Aorta (tissue), 5 donors: ENCODE measurements at regions not wholly inside any gene's neighbourhood (a gene's known extent, or its start where the extent isn't known, plus 50 kb on each side); places are given as distances from the start of the nearest gene placed in this dataset.

Experiments
- ATAC-seq: fragments of 200-7000 bp; cut with Tn5 transposase; one replicate; pipeline ENCODE4 v1.9.1; 2022; ENCODE audit warnings: moderate library complexity; ENCODE audit not compliant: low FRiP score
- DNase-seq, 2 donors: peaks; one replicate each; pipeline ENCODE4 v3.0.0-alpha.2; 2020
- H3K27ac ChIP-seq, 2 donors: one replicate each; pipeline ENCODE4 v1.5.1; 2013; ENCODE audit warnings: low read length in 2 of 2, mild to moderate bottlenecking in 2 of 2, moderate library complexity in 2 of 2, control low read depth in 1 of 2, inconsistent platforms in 1 of 2, low read depth in 1 of 2
- H3K27me3 ChIP-seq, 2 donors: one replicate each; pipeline ENCODE4 v1.6.1; 2013; ENCODE audit warnings: control low read depth in 1 of 2, low read length in 1 of 2, mild to moderate bottlenecking in 1 of 2, moderate library complexity in 1 of 2; ENCODE audit not compliant: insufficient read depth in 2 of 2, control insufficient read depth in 1 of 2
- H3K36me3 ChIP-seq, 2 donors: one replicate each; pipeline ENCODE4 v1.6.1; 2013; ENCODE audit warnings: control low read depth in 1 of 2, low read length in 1 of 2, mild to moderate bottlenecking in 1 of 2; ENCODE audit not compliant: insufficient read depth in 2 of 2, control insufficient read depth in 1 of 2
- H3K4me1 ChIP-seq, 2 donors: one replicate each; pipeline ENCODE4 v1.6.1; 2013; ENCODE audit warnings: low read length in 2 of 2, control low read depth in 1 of 2, mild to moderate bottlenecking in 1 of 2, moderate library complexity in 1 of 2; ENCODE audit not compliant: insufficient read depth in 2 of 2, control insufficient read depth in 1 of 2
- H3K4me3 ChIP-seq, 2 donors: one replicate each; pipeline ENCODE4 v1.5.1; 2013; ENCODE audit warnings: low read length in 2 of 2, control low read depth in 1 of 2, mild to moderate bottlenecking in 1 of 2
- H3K9me3 ChIP-seq: one replicate; pipeline ENCODE4 v1.6.1; 2013; ENCODE audit warnings: mild to moderate bottlenecking, low read length; ENCODE audit not compliant: control insufficient read depth
- WGBS, 2 donors: extraction: QIAGEN DNeasy Blood & Tissue Kit; methylation state at CpG; one replicate each; pipeline ENCODE4 v1.1.7; 2013; 5-methylcytosine and 5-hydroxymethylcytosine counted together
- intact Hi-C, 2 donors: fragments of 100-400 bp; cut with DNase I; formaldehyde crosslinking; loops; one replicate each; pipeline versions ENCODE4 v1.14.2 to v1.15.0; 2022
- donor health status: healthy with polysubstance abuse.
- donor health status: Bipolar disorder and iron deficiency.
- donor health status: DM: no; HTN: no; CAD: no.
- donor health status: DM: no; HTN: no; CAD: no.
- donor health status: DM: yes; HTN: yes; CAD: no.

DNA sequence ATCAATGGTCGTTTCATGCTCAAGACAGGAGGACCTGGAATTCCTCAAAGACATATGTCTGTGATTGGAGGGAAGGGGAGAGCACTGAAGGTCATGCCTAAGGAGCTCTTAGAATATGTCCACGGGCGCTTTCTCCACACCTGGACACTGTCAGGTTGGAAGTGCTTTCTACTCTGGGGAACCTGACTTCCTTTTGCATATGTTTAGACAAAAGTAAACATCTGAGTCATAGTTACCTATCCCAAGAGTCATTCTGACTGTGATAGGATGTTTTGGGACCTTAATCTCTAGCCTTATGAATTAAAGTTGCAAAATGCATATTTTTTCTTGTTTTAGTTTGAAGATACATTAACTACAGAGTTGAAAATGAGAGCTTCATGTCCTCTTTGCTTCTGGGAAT lies 251.7 kb downstream of the KLF6 start:
- no peak for ATAC-seq
- DNase-seq, result no peak
- H3K4me1 ChIP-seq, result no peaks in the 10 kb centered on the region
- H3K27ac ChIP-seq, result no peak overlapping the region
- intact Hi-C loops, result no loop called here
- H3K36me3 ChIP-seq, result no peaks in the 10 kb centered on the region
- no peak overlapping the region for H3K4me3 ChIP-seq
- H3K9me3 ChIP-seq, result no peaks in the 10 kb centered on the region
- H3K27me3 ChIP-seq, result no peaks in the 10 kb centered on the region
- WGBS, 2 donors, result 90 to 91% methylated on average over 3 of the region's 3 CpGs

DNA sequence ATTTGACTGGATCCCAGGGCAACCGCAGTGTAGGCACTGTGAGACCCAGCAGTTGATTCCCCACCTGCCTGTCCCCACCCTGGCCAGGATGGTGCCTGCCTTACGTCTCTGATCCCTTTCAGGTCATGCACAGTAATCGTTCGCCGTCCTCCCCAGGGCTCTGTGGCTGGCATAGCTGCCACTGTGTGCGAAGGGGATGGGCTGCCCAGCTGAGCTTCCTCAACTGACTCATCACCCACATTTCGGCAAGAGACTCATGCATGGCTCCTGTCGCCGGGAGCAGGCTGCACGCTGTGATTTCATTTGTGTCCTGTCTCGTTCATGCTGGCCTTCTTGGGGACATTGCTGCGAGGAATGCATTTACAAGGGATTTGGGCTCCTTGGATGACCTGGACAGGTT lies 252.4 kb downstream of the KLF6 start:
- Histone ChIP-seq H3K27me3 (no peaks in the 10 kb centered on the region), H3K4me3 (no peak overlapping the region), H3K27ac (no peak overlapping the region), H3K4me1 (no peaks in the 10 kb centered on the region), H3K9me3 (no peaks in the 10 kb centered on the region), H3K36me3 (no peaks in the 10 kb centered on the region)
- 94 to 98% methylated on average over 12 of the region's 12 CpGs for WGBS, 2 donors
- DNase-seq (no peak), ATAC-seq (no peak)
- intact Hi-C loops, result no loop called here

DNA sequence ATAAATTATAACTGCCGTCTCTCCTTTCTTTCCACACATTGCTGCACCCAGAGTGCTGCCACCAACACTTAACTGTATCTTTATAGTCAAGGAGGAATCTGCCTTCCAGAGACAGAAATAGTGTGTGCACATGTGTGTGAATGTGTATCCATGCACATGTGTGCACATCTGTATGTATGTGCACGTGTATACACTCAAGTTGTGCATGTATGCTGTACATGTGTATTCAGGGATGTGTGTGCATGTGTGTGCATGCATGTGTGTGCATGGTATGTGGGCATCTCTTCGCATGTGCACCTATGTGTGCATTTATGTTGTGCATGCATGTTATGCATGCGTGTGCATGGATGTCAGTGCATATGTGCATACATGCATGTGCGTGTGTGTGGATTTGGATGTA lies 253.3 kb downstream of the KLF6 start:
- Histone ChIP-seq H3K27ac (no peak overlapping the region), H3K4me1 (no peaks in the 10 kb centered on the region), H3K4me3 (no peak overlapping the region), H3K27me3 (no peaks in the 10 kb centered on the region), H3K36me3 (no peaks in the 10 kb centered on the region), H3K9me3 (no peaks in the 10 kb centered on the region)
- 96 to 97% methylated on average over 5 of the region's 5 CpGs for WGBS, 2 donors
- intact Hi-C loops, result no loop called here
- ATAC-seq (no peak), DNase-seq (no peak)

DNA sequence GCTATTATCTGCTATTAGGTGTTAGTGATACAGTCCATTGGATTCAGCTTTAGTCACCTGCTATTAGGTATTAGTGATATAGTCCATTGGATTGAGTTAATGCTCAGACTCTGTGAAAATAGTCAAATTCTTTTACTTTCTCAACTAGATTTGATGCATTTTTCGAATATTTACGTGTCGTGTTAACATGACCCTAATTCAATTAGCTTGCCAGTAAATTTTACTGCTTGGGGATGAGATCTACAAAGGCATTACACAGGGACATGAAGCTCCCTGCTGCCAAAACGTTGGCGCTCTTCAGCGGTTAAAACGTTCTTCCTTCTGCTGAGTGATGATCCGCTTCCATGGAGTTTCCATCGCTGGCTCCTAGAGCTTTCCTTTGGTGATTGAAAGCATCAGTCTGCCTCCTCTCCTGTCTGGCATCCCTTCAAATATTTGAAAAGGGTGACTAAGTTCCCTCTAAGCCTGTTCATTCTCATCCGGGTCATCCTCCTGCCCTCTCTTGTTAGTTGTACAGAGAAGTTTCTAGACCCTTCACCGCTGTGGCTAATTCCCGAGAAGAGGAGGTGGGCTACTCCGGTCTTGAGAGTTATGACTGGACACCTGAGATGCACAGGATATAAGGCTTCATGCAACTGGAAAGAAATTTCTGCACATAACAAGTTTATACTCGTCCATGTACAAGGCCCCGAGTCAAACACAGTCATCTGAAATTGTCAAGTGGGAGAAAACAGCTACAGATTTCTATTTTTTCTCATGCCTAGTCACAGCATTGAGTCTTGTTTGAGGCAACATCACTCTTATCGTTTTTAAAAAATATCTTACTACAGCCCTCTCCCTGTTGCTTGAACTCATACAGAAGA lies 254.0 kb downstream of the KLF6 start:
- WGBS, 2 donors, result 89% methylated on average over 16 of the region's 16 CpGs
- intact Hi-C loops, result no loop called here

DNA sequence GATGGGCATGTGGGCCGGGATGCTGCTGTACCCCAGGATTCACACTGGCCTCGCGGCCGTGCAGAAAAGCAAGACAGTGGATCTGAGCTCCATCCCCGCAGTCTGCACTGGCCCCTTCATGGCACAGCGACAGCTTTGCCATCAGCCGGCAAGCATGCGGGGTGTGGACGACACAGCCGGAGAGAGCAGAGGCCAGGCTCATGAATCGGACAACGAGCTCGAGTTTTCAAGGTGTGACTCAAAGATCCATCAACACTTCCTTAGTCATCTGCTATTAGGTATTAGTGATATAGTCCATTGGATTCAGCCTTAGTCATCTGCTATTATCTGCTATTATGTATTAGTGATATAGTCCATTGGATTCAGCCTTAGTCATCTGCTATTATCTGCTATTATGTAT lies 254.7 kb downstream of the KLF6 start:
- Histone ChIP-seq H3K27ac (no peak overlapping the region), H3K4me1 (peaks cover 0 to 5% of the 10 kb centered on the region in 2 donors), H3K9me3 (no peaks in the 10 kb centered on the region), H3K27me3 (no peaks in the 10 kb centered on the region), H3K36me3 (no peaks in the 10 kb centered on the region), H3K4me3 (no peak overlapping the region)
- ATAC-seq, result no peak
- WGBS, 2 donors, result 97% methylated on average over 13 of the region's 13 CpGs
- DNase-seq, result no peak
- intact Hi-C loops, result no loop called here

More for the DNA sequence above, 254.0 kb downstream of the KLF6 start:
- no peaks in the 10 kb centered on the region for H3K9me3 ChIP-seq
- no peaks in the 10 kb centered on the region for H3K36me3 ChIP-seq
- H3K4me3 ChIP-seq, result no peak overlapping the region
- no peaks in the 10 kb centered on the region for H3K27me3 ChIP-seq
- ATAC-seq, result no peak
- no peak overlapping the region for H3K27ac ChIP-seq
- peaks cover 0 to 5% of the 10 kb centered on the region in 2 donors for H3K4me1 ChIP-seq
- no peak for DNase-seq

DNA sequence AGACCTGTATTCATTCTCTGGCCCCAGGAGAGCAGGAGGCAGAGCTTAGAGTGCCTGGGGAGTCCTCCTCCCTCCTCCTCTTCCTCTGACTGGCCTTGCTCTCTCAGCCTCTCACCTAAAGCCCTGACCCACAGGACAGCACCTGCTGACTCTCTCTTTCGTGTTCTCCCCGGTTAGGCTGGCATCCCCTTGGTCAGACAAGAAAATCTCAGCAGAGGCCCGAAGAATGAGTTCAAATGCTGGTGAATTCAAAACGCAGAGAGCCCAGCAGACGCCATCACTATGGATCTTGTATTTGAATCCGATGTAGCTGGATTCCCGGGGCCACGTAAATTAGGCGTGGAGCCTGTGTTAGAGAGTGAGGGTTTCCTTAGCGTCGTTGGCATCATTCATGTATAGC lies 255.3 kb downstream of the KLF6 start:
- peaks cover 0 to 5% of the 10 kb centered on the region in 2 donors for H3K4me1 ChIP-seq
- no peak overlapping the region for H3K27ac ChIP-seq
- intact Hi-C loops, result loop anchor here in 1 of 2 donors (5.0 kb wide), 1 partner anchor 62 kb away; no protein-coding TSS in a partner anchor
- DNase-seq (no peak), ATAC-seq (no peak)
- H3K4me3 ChIP-seq, result no peak overlapping the region
- H3K9me3 ChIP-seq, result no peaks in the 10 kb centered on the region
- H3K36me3 ChIP-seq, result no peaks in the 10 kb centered on the region
- 95 to 96% methylated on average over 11 of the region's 11 CpGs for WGBS, 2 donors
- no peaks in the 10 kb centered on the region for H3K27me3 ChIP-seq

DNA sequence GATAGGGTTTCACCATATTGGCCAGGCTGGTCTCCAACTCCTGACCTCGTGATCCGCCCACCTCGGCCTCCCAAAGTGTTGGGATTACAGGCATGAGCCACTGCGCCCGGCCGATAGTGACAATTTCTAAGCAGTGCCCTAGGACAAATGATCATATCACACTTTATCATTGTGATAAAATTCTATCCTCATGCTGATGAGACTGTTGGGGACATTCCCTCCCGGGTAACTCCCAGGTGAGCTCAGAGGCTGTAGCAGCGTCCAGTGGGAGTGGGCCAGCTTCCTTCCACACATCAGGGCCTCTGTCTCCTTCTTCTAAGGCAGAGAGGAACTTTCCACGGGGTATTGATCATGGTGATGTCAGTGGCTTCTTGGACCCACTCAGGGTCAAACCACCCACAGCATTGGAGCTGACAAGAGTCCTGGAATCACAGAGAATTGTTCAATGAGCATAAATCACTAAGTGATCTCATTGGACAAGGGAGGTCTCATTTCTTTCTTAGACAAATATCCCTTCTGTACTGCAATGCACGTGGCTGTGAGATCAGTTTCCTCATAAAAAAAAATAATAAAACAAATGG lies 256.1 kb downstream of the KLF6 start:
- 85 to 89% methylated on average over 10 of the region's 10 CpGs for WGBS, 2 donors
- intact Hi-C loops, result loop anchor here in 1 of 2 donors (5.0 kb wide), 1 partner anchor 62 kb away; no protein-coding TSS in a partner anchor

DNA sequence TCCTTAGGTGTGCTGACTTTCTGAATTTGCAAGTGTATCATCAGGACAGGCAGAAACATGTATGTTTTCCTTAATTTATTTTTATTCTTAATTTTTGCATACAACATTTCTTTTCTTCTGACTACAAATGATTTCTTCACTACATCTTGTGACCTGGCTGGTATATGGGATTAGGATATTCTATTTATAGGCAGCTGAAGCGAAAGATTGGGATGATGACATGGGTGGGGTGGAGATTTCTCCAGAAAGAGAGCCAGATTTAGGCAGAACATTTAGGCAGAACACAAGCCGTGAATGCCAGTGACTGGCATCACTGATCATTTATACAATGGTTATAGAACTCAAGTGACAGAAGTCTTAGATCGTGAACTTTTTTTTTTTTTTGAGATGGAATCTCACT lies 256.7 kb downstream of the KLF6 start:
- Histone ChIP-seq H3K4me1 (peaks cover 0 to 5% of the 10 kb centered on the region in 2 donors), H3K4me3 (no peak overlapping the region), H3K9me3 (no peaks in the 10 kb centered on the region), H3K27me3 (no peaks in the 10 kb centered on the region), H3K36me3 (no peaks in the 10 kb centered on the region), H3K27ac (no peak overlapping the region)
- ATAC-seq, result no peak
- WGBS, 2 donors, result 55 to 65% methylated on average over 3 of the region's 3 CpGs
- no peak for DNase-seq
- intact Hi-C loops, result loop anchor here in 1 of 2 donors (5.0 kb wide), 1 partner anchor 61 kb away; no protein-coding TSS in a partner anchor

More for the DNA sequence above, 256.1 kb downstream of the KLF6 start:
- peaks cover 0 to 5% of the 10 kb centered on the region in 2 donors for H3K4me1 ChIP-seq
- no peak overlapping the region for H3K27ac ChIP-seq
- ATAC-seq (no peak), DNase-seq (no peak)
- H3K4me3 ChIP-seq, result no peak overlapping the region
- H3K36me3 ChIP-seq, result no peaks in the 10 kb centered on the region
- no peaks in the 10 kb centered on the region for H3K9me3 ChIP-seq
- no peaks in the 10 kb centered on the region for H3K27me3 ChIP-seq

DNA sequence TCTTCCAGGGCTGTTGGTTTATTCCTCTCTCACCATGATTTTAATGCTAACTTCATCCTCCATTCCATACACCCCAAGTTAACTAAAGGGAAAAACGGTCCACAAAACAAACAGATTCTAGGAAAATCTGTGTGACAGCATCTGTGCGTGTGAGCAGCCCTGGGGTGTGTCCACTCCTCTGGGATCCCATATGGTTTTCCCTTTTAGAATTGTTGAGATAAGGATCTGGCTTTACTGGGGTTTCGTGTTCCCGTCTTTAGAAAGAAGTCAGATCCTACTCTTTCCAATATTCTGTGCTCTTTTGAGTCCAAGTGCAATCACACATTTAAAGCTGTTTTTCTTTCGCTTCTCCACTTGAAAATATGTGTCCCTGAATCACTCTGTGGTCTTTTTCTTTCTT lies 257.1 kb downstream of the KLF6 start:
- Histone ChIP-seq H3K9me3 (no peaks in the 10 kb centered on the region), H3K4me3 (no peak overlapping the region), H3K36me3 (no peaks in the 10 kb centered on the region), H3K27ac (no peak overlapping the region), H3K4me1 (peaks cover 0 to 5% of the 10 kb centered on the region in 2 donors), H3K27me3 (no peaks in the 10 kb centered on the region)
- 66 to 72% methylated on average over 5 of the region's 5 CpGs for WGBS, 2 donors
- ATAC-seq (peak; percentile 51), DNase-seq (no peak)
- intact Hi-C loops, result loop anchor here in 1 of 2 donors (5.0 kb wide), 1 partner anchor 61 kb away; no protein-coding TSS in a partner anchor
